Non-pigmented ciliary epithelial cell (primary cell): ENCODE measurements at regions not wholly inside any gene's neighbourhood (a gene's known extent, or its start where the extent isn't known, plus 50 kb on each side); places are given as distances from the start of the nearest gene placed in this dataset.
"Not testable (repeated sequence)": the region's sequence is repeated elsewhere in the genome, so short reads cannot be mapped to it uniquely, and the experiment has no call there.

Experiments used
- DNase-seq: peaks from one replicate; pipeline ENCODE4 v3.0.0-alpha.2; 2010; ENCODE audit warnings: low read depth

GRCh38 chr5:160479220-160479619, 57.6 kb downstream of the PTTG1 start:
- no peak for DNase-seq

- DNase-seq = no peak
Measured at GRCh38 chr5:160479926-160480325, 58.3 kb downstream of the PTTG1 start.

GRCh38 chr5:160480652-160481051, 59.0 kb downstream of the PTTG1 start:
- DNase-seq = no peak

- DNase-seq = no peak
Measured at GRCh38 chr5:160484678-160485077, 63.0 kb downstream of the PTTG1 start.

- DNase-seq = no peak
Measured at GRCh38 chr5:160485364-160485969, 63.8 kb downstream of the PTTG1 start.

- no peak for DNase-seq
Measured at GRCh38 chr5:160486573-160486972, 64.9 kb downstream of the PTTG1 start.

GRCh38 chr5:160488394-160489325, 67.0 kb downstream of the PTTG1 start:
- no peak for DNase-seq

GRCh38 chr5:160491438-160491837, 69.8 kb downstream of the PTTG1 start:
- no peak for DNase-seq

- no peak for DNase-seq
Measured at GRCh38 chr5:160492565-160492964, 70.9 kb downstream of the PTTG1 start.

- no peak for DNase-seq
Measured at GRCh38 chr5:160493806-160494338, 72.2 kb downstream of the PTTG1 start.

GRCh38 chr5:160494451-160494850, 72.8 kb downstream of the PTTG1 start:
- DNase-seq = no peak

GRCh38 chr5:160496334-160496733, 74.7 kb downstream of the PTTG1 start:
- no peak for DNase-seq

GRCh38 chr5:160496784-160497183, 75.1 kb downstream of the PTTG1 start:
- no peak for DNase-seq

GRCh38 chr5:160497878-160498277, 76.2 kb downstream of the PTTG1 start:
- DNase-seq = no peak

GRCh38 chr5:160498441-160499043, 76.9 kb downstream of the PTTG1 start:
- not testable (repeated sequence) for DNase-seq

- DNase-seq = no peak
Measured at GRCh38 chr5:160500786-160501779, 79.4 kb downstream of the PTTG1 start.

- DNase-seq = no peak
Measured at GRCh38 chr5:160504906-160505305, 83.3 kb downstream of the PTTG1 start.

GRCh38 chr5:160506006-160507004, 84.7 kb downstream of the PTTG1 start:
- DNase-seq = no peak

- DNase-seq = peak; percentile 50
Measured at GRCh38 chr5:160507221-160507721, 85.6 kb downstream of the PTTG1 start.

GRCh38 chr5:160508780-160509361, 87.2 kb downstream of the PTTG1 start:
- DNase-seq = peak; percentile 64
